ENCODE measurements at regions not wholly inside any gene's neighbourhood (a gene's known extent, or its start where the extent isn't known, plus 50 kb on each side); places are given as distances from the start of the nearest gene placed in this dataset.
"Not testable (repeated sequence)": the region's sequence is repeated elsewhere in the genome, so short reads cannot be mapped to it uniquely, and the experiment has no call there.

DNA sequence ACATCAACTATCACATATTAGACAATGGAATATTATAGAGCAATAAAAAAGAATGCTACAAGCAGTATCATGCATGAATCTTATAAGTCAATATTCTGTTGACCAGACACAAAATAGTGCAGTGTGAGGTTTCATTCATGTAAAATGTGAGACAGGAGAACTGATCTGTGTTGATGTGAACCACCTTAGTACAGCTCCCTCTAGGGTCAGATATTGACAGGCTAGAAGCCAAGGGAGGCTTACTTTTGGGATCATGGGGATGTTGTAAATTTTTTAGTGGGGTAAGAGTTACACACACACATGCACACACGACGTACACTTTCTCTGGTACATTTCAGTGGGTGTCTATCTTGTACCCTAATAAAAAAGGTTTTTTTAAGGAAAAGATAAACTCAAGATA is 231.6 kb upstream of the FOXK1 start:
- Histone ChIP-seq H3K4me3 (no peak overlapping the region), H3K36me3 (no peaks in the 10 kb centered on the region), H3K27ac (no peak overlapping the region), H3K9me3 (replicated peaks) (no peaks in the 10 kb centered on the region), H3K4me1 (replicated peaks) (no peaks in the 10 kb centered on the region), H3K27me3 (replicated peaks) (no peaks in the 10 kb centered on the region)
- DNase-seq (ENCODE audit: low read depth in 1 of 2, low spot score in 2 of 2), result no peak

GRCh38 chr7:4460597-4460996 is 221.5 kb upstream of the FOXK1 start:
- Histone ChIP-seq H3K27me3 (replicated peaks) (0 out of 2 replicates have a peak, but pooled peaks cover 3% of the 10 kb centered on the region), H3K27ac (no peak overlapping the region), H3K4me1 (replicated peaks) (no peaks in the 10 kb centered on the region), H3K9me3 (replicated peaks) (no peaks in the 10 kb centered on the region), H3K4me3 (no peak overlapping the region), H3K36me3 (no peaks in the 10 kb centered on the region)
- no peak for DNase-seq (ENCODE audit: low read depth in 1 of 2, low spot score in 2 of 2)

- no peak overlapping the region for H3K27ac ChIP-seq
- no peaks in the 10 kb centered on the region for H3K9me3 ChIP-seq (replicated peaks)
- no peaks in the 10 kb centered on the region for H3K27me3 ChIP-seq (replicated peaks)
- DNase-seq (ENCODE audit: low read depth in 1 of 2, low spot score in 2 of 2), result no peak
- no peak overlapping the region for H3K4me3 ChIP-seq
- H3K36me3 ChIP-seq, result no peaks in the 10 kb centered on the region
- H3K4me1 ChIP-seq (replicated peaks), result no peaks in the 10 kb centered on the region
Measured at GRCh38 chr7:4461531-4461930, 220.6 kb upstream of the FOXK1 start.

GRCh38 chr7:4468320-4469102 is 213.6 kb upstream of the FOXK1 start:
- H3K27me3 ChIP-seq (replicated peaks), result no peaks in the 10 kb centered on the region
- DNase-seq (ENCODE audit: low read depth in 1 of 2, low spot score in 2 of 2), result no peak
- H3K27ac ChIP-seq, result no peak overlapping the region
- no peaks in the 10 kb centered on the region for H3K9me3 ChIP-seq (replicated peaks)
- no peaks in the 10 kb centered on the region for H3K36me3 ChIP-seq
- no peak overlapping the region for H3K4me3 ChIP-seq
- no peaks in the 10 kb centered on the region; the same call in 1 of the 2 replicates for H3K4me1 ChIP-seq (replicated peaks)

DNA sequence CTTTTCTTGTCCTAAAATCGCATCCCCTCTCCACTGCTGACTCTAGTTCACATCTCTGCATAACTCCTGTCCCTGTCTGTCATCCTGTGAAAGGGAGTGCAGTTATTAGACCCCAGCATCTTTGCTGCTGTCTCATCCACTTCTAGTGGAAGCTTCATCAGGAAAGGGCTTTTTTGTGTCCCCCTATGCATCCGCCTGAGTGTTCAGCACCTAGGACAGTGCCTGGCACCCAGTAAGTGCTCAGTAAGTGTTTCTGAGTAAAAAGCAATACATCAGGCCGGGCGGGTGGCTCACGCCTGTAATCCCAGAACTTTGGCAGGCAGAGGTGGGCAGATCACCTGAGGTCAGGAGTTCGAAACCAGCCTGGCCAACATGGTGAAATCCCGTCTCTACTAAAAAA is 211.8 kb upstream of the FOXK1 start:
- 0 out of 2 replicates have a peak, but pooled peaks cover 4% of the 10 kb centered on the region for H3K9me3 ChIP-seq (replicated peaks)
- no peaks in the 10 kb centered on the region for H3K36me3 ChIP-seq
- no peak for DNase-seq (ENCODE audit: low read depth in 1 of 2, low spot score in 2 of 2)
- no peak overlapping the region for H3K27ac ChIP-seq
- H3K4me3 ChIP-seq, result no peak overlapping the region
- no peaks in the 10 kb centered on the region for H3K27me3 ChIP-seq (replicated peaks)
- H3K4me1 ChIP-seq (replicated peaks), result peaks cover 3% of the 10 kb centered on the region; the same call in 1 of the 2 replicates

DNA sequence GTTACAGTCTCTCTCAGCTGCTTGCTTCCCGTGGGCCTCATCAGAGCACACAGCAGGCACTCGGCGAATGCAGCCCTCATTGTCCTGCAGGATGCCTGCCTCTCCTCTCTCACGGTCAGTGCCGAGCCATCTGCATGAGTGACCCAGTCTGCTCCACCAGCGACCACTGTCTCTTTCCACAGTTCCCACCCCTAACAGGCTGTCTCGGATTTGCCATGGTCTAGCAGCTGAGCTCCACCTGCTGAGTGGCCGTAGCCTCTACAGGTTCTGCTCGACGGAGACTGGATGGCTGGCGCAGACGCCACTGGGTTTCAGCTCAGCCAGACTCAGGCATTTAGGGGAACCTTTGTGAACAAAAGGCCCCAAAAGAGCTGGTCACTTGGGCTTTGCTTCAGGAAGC is 209.4 kb upstream of the FOXK1 start:
- no peak for DNase-seq (ENCODE audit: low read depth in 1 of 2, low spot score in 2 of 2)
- Histone ChIP-seq H3K4me1 (replicated peaks) (peaks cover 3% of the 10 kb centered on the region; the same call in 1 of the 2 replicates), H3K36me3 (no peaks in the 10 kb centered on the region), H3K4me3 (no peak overlapping the region), H3K27me3 (replicated peaks) (no peaks in the 10 kb centered on the region), H3K27ac (no peak overlapping the region), H3K9me3 (replicated peaks) (0 out of 2 replicates have a peak, but pooled peaks cover 4% of the 10 kb centered on the region)

DNA sequence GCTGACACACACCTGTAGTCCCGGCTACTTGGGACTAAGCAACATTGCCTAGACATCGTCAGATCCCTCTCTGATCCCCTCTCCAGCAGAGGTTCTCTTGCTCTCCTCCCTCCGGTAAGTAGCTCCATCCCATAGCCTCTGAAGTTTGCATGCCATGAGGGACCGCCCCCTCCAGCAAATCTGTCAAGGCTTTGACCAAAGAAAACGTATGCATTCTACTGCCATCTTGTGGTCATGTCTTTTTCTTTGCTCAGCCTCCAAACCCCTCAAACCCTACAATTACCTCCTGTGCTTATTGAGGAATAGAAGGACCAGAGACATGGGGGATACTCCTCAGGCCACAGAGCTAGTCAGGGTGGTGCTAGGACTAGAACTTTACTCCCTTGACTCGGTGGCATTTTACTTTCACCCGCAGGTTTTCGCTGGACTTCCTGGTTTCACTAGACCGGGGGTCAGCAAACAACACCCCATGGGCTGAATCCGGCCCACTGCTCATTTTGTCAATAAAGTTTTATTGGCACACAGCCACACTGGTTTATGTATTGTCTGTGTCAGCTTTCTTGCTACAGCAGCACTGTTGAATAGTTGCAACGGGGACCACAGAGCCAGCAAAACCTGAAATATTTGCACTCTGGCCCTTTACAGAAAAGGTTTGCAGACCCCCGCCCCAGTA is 202.6 kb upstream of the FOXK1 start:
- H3K4me3 ChIP-seq, result no peak overlapping the region
- no peaks in the 10 kb centered on the region for H3K4me1 ChIP-seq (replicated peaks)
- H3K9me3 ChIP-seq (replicated peaks), result peaks cover 16% of the 10 kb centered on the region; the same call in 1 of the 2 replicates
- no peak overlapping the region for H3K27ac ChIP-seq
- no peaks in the 10 kb centered on the region for H3K36me3 ChIP-seq
- DNase-seq (ENCODE audit: low read depth in 1 of 2, low spot score in 2 of 2), result peak; percentile 29 to 48
- 0 out of 2 replicates have a peak, but pooled peaks cover 2% of the 10 kb centered on the region for H3K27me3 ChIP-seq (replicated peaks)

DNA sequence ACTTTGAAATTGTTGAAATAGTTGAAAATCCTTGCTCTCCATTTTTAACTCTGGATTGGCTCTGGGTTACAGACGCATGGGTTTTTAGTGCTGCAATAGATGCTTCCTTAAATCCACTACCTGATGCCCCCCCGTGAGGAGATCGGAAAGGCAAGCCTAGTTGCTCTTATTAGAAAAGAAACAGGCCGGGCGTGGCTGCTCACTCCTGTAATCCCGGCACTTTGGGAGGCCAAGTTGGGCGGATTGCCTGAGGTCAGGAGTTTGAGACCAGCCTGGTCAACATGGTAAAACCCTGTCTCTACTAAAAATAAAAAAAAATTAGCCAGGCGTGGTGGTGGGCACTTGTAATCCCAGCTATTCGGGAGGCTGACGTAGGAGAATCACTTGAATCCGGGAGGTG is 202.0 kb upstream of the FOXK1 start:
- H3K4me1 ChIP-seq (replicated peaks); H3K27me3 ChIP-seq (replicated peaks); H3K27ac ChIP-seq; DNase-seq (ENCODE audit: low read depth in 1 of 2, low spot score in 2 of 2); H3K36me3 ChIP-seq; H3K4me3 ChIP-seq: not testable (repeated sequence)
- H3K9me3 ChIP-seq (replicated peaks), result peaks cover 13% of the 10 kb centered on the region; the same call in 1 of the 2 replicates

- no peak for DNase-seq (ENCODE audit: low read depth in 1 of 2, low spot score in 2 of 2)
- peaks cover 11% of the 10 kb centered on the region; the same call in 1 of the 2 replicates for H3K9me3 ChIP-seq (replicated peaks)
- no peak overlapping the region for H3K4me3 ChIP-seq
- H3K27me3 ChIP-seq (replicated peaks), result 0 out of 2 replicates have a peak, but pooled peaks cover 2% of the 10 kb centered on the region
- H3K27ac ChIP-seq, result no peak overlapping the region
- H3K4me1 ChIP-seq (replicated peaks), result no peaks in the 10 kb centered on the region
- H3K36me3 ChIP-seq, result no peaks in the 10 kb centered on the region
Measured at GRCh38 chr7:4483851-4484250, 198.2 kb upstream of the FOXK1 start.

DNA sequence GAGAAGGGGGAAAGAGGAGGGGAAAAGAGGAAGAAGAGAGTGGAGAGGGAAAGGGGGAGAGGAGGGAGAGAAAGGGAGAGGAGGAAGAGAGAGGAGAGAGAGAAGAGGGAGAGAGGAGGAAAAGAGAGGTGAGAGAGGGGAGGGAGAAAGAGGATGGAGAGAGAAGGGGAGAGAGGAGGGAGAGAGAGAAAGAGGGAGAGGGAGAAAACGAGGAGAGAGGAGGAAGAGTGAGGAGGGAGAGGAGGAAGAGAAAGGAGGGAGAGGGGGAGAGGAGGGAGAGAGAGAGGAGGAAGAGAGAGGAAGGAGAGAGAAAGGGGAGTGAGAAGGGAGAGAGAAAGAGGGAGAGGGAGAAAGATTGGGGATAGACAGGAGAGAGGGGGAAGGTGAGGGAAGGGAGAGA is 197.6 kb upstream of the FOXK1 start:
- Histone ChIP-seq H3K4me3 (no peak overlapping the region), H3K27me3 (replicated peaks) (0 out of 2 replicates have a peak, but pooled peaks cover 2% of the 10 kb centered on the region), H3K27ac (no peak overlapping the region), H3K36me3 (no peaks in the 10 kb centered on the region), H3K9me3 (replicated peaks) (peaks cover 11% of the 10 kb centered on the region; the same call in 1 of the 2 replicates), H3K4me1 (replicated peaks) (no peaks in the 10 kb centered on the region)
- DNase-seq (ENCODE audit: low read depth in 1 of 2, low spot score in 2 of 2), result no peak

GRCh38 chr7:4486907-4487306 is 195.2 kb upstream of the FOXK1 start:
- Histone ChIP-seq H3K4me3 (no peak overlapping the region), H3K27me3 (replicated peaks) (no peaks in the 10 kb centered on the region), H3K36me3 (no peaks in the 10 kb centered on the region), H3K27ac (no peak overlapping the region), H3K4me1 (replicated peaks) (no peaks in the 10 kb centered on the region), H3K9me3 (replicated peaks) (peaks cover 14% of the 10 kb centered on the region; the same call in 1 of the 2 replicates)
- DNase-seq (ENCODE audit: low read depth in 1 of 2, low spot score in 2 of 2), result no peak

DNA sequence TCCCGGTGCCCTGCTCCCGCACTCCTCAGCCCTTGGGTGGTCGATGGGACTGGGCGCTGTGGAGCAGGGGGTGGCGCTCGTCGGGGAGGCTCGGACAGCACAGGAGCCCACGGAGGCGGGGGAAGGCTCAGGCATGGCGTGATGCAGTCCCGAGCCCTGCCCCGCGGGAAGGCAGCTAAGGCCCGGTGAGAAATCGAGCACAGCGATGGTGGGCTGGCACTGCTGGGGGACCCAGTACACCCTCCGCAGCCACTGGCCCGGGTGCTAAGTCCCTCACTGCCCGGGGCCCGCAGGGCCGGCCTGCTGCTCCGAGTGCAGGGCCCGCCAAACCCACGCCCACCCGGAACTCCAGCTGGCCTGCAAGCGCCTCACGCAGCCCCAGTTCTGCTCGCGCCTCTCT is 185.2 kb upstream of the FOXK1 start:
- H3K27me3 ChIP-seq (replicated peaks); H3K36me3 ChIP-seq; H3K4me1 ChIP-seq (replicated peaks); DNase-seq (ENCODE audit: low read depth in 1 of 2, low spot score in 2 of 2); H3K27ac ChIP-seq; H3K4me3 ChIP-seq: not testable (repeated sequence)
- H3K9me3 ChIP-seq (replicated peaks), result peaks cover 16% of the 10 kb centered on the region

- no peak overlapping the region for H3K4me3 ChIP-seq
- H3K36me3 ChIP-seq, result no peaks in the 10 kb centered on the region
- H3K27ac ChIP-seq, result no peak overlapping the region
- peaks cover 16% of the 10 kb centered on the region for H3K9me3 ChIP-seq (replicated peaks)
- no peaks in the 10 kb centered on the region for H3K4me1 ChIP-seq (replicated peaks)
- no peaks in the 10 kb centered on the region for H3K27me3 ChIP-seq (replicated peaks)
- no peak for DNase-seq (ENCODE audit: low read depth in 1 of 2, low spot score in 2 of 2)
Measured at GRCh38 chr7:4500812-4501211, 181.3 kb upstream of the FOXK1 start.

- H3K27ac ChIP-seq; H3K36me3 ChIP-seq; H3K9me3 ChIP-seq (replicated peaks); H3K27me3 ChIP-seq (replicated peaks); H3K4me3 ChIP-seq; DNase-seq (ENCODE audit: low read depth in 1 of 2, low spot score in 2 of 2); H3K4me1 ChIP-seq (replicated peaks): not testable (repeated sequence)
Measured at GRCh38 chr7:4507886-4508285, 174.2 kb upstream of the FOXK1 start.

All from SJSA1 (cell line).